GM08714 (cell line): ENCODE measurements at regions not wholly inside any gene's neighbourhood (a gene's known extent, or its start where the extent isn't known, plus 50 kb on each side); places are given as distances from the start of the nearest gene placed in this dataset.

ENCODE experiments used
- H3K4me3 ChIP-seq: fragments of 200-500 bp; sonication (Bioruptor generic); 2 replicates; pipeline ENCODE4 v1.5.1; 2014; ENCODE audit warnings: mild to moderate bottlenecking, low read length, inconsistent platforms
- ZNF274 ChIP-seq: IDR thresholded peaks from 2 replicates; pipeline ENCODE4 v1.6.1; 2012; ENCODE audit warnings: mild to moderate bottlenecking, low read depth, low read length

DNA sequence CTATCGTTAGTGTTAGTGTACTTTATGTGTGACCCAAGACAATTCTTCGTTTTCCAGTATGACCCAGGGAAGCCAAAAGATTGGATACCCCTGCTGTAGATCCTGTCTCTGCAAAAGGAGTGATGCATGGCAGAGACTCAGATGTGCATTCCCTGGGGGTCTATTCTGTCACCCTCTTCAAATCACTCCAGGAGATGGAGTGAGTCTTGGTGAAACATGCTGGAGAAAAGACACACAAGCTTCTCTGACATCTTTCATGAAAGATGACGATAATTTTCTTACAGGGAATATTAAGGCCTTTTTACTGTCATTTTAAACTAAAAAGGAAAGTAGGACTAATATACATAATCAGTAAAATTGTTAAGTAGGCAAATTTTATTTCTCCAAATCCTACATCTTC is 437.9 kb upstream of the SOX5 start:
- no peak overlapping the region for H3K4me3 ChIP-seq
- no peak for TF ChIP-seq ZNF274

DNA sequence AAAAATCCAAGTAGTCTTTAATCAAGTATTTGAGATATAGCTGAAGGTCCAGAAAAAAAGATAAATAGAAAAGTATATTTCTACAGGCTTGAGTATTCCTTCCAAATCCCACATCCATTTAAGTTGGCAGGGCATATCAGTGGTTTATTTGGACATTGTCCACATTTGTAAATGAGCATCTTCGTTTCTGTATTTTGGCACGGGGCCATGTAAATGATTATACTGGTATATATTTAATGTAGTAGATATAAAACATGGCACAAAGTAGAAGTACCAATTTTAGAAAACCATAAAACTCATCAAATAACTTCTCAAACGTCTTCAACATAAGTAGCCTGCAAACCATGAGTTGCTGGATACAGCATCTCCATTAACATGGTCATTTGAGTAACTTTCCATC is 437.4 kb upstream of the SOX5 start:
- no peak overlapping the region for H3K4me3 ChIP-seq

DNA sequence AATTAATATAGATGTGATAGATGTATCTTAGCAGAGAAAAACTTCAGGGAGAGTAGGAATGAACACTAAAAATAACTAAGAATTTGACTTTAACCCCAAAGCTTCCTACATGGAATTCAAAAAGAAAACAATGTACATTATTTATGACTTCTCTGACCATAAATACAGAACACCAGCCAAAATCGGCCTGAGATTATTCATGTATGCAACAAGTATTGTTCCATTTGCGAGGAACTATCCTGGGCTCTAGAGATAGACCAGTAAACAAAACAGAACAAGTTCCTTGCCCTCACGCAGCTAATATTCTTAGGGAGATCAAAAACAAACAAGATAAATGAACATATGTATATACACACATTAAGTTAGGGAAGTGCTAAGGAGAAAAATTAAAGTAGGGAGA is 432.3 kb upstream of the SOX5 start:
- H3K4me3 ChIP-seq = no peak overlapping the region
- no peak for TF ChIP-seq ZNF274

More for the DNA sequence above, 437.4 kb upstream of the SOX5 start:
- TF ChIP-seq ZNF274 = no peak

DNA sequence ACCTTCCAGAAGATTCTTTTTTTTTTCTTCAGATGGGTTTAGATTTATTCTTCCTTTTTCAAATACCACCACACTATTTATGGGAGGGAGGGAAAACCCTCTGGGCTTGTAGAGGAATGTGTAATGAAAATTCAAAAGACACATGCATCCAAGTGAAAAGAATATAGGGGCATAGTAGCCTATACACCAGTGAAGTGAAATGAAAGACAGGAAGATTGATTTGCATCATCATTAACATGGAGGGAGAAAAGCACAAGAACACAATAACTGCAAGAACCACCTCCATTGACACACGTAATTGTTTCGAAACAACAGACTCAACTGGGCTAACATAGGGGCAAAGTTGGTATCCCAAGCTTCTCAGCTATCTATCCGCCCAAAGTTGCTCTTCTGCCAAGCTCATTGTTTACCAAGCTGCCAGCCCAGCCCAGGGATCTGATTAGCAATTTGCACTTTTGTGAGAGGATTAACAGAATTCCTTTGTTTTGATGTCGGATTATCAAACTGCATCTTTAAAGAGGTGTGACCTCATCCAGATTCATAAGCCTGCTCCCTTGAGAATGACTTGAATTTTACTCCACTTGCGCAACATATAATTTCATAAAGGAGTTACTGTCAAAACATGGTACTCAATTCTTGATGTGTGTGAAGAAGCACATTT is 430.5 kb upstream of the SOX5 start:
- TF ChIP-seq ZNF274 = no peak
- no peak overlapping the region for H3K4me3 ChIP-seq

DNA sequence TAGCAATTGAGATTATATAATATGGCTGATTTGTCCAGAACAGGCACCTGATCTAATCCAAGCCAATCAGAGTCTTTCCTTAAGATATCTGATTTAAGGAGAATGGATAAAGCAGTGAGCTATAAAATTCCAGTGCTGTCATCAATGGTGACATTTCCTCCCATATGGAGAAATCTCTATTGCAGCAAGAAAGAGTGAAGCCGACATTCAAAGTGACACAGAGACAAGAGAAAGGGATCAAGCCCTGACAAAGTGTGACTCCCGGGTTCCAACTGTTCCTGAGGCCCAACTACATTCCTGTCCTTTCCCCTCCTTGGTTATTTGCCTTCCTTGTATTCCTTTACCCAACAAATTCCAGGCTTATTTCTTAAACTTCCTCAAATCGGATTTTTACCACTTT is 430.0 kb upstream of the SOX5 start:
- H3K4me3 ChIP-seq = no peak overlapping the region

DNA sequence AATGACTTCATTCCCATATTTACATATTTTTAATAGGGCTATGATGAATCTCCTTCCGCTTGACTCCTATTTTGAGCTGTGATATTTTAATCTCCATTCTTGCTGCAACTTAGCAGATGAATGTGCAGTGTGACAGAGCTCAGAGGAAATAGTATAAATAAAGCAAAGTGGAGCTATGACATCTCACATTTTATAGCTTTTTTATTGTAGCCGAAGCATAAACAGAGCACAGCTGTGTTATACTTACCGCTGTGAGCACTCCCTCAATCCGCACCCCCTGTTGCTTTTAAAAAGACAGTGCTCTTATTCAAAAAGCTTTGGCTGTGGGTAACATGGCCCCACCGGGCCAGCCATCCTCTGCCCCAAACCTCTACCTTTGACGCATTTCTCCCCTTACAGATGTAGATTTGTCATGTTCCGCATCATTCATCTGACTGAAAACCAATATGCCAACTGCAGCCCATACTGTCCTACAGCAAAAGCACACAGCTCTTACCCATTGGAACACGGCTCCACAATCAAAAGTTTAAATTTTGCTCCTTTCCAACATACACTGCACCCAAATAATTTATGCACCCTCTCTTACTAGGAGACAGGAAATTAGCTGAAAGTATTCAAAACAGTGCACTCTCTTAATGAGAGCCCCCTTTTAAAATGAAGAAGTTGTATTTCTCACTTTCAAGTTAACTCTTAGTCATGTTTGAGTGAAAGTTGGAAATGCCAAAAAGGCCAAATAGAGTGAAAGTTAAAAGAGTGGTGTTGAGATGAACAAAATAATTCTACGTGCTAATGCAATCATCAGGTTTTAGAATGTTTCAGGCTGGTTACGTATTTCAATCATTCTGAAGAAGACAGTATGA is 429.3 kb upstream of the SOX5 start:
- no peak overlapping the region for H3K4me3 ChIP-seq
- TF ChIP-seq ZNF274 = no peak

More for the DNA sequence above, 430.0 kb upstream of the SOX5 start:
- TF ChIP-seq ZNF274 = no peak

DNA sequence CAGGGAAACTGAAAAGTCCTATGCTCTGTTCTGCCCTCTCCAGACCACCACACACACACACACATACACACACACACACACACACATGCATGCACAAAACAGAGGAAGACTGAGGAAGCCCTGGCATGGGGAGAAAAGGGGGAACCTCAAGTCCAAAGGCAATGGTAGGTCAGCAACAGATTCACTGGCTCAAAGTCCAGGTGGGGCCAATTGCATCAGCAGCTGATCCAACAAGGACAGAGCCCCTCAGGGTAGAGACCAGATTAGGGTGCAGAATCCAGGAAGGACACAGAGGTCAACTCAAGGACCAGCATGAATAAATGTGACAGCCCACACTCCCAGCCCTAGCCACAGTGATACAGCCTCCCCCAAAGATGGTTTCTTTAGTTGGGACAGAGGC is 425.0 kb upstream of the SOX5 start:
- no peak overlapping the region for H3K4me3 ChIP-seq
- TF ChIP-seq ZNF274 = no peak

DNA sequence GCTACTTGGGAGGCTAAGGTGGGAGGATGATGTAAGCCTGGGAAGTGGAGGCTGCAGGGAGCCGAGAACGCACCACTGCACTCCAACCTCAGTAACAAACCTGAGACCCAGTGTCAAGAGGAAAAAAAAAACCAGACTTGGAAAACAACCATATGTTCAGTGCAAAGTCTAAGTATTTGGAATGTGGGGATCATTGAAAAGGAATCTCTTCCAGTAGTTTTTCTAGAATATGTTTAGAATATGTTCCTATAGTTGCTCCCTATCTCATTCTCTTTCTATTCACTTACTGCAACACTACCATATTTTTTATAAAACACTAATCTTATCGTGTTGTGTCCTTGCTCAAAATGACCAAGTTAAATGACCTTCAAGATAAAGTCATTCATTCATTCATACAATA is 423.5 kb upstream of the SOX5 start:
- no peak overlapping the region for H3K4me3 ChIP-seq
- no peak for TF ChIP-seq ZNF274

DNA sequence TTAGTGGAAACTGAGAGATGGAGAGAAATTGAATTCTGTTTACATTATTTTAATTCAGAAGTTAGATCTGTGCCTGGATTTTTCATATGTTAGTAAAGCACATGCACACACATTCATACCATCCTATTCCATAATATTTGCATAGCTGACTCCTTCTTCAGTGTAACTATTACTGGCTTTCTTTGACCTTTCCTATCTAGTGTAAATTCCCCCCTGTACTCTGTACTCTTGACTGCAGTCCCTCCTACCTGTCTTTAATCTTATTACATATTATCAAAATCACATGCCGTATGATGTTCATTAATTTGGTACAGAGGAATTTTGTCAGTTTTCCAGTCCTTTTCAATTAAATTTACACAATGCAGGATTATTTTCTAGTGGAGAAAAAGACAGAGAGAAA is 417.0 kb upstream of the SOX5 start:
- no peak overlapping the region for H3K4me3 ChIP-seq
- TF ChIP-seq ZNF274 = no peak

DNA sequence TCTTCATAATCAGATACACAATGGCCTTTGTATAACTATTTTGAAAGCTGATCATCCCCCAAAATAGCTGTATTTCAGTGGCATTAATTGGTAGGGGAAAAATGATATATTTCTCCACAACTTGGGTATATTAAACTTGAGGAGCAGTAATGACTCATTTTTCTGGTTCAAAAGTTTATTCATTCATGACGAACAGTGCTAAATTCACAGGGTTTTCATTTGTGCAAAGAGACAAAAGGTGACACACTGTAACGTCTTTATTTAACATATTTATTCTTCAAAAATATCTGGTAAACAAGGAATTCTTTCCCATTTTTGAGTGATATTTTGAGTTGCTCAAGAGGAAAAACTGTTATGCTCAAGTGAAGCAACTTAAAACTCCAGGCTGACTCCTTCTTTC is 415.5 kb upstream of the SOX5 start:
- no peak for TF ChIP-seq ZNF274
- no peak overlapping the region for H3K4me3 ChIP-seq

DNA sequence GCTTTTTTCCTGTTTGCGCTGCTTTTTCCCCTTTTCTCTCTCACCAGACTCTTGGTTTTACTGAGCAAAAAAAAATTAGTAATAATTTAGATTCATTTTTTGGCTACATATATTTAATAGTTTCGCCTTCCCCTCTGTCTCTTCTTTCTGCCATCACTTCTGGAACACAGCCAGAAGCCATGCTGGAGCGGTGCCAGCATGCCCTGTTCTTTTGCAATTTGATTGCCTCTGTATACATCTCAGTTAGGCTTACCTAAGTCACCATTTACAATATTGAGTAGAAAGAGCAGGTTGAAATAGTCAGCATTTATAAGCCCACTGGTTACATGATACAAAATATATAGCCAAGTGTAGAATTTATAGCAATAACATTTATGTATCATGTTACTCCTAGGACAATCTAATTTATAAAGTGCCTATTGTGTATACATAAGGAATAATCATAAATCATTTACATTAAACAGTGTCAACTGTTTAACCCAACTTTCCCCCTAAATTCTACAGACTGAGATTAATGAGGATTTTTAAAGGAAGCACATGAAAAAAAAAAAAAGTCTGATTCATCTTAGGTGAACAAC is 413.8 kb upstream of the SOX5 start:
- H3K4me3 ChIP-seq = no peak overlapping the region
- TF ChIP-seq ZNF274 = no peak

DNA sequence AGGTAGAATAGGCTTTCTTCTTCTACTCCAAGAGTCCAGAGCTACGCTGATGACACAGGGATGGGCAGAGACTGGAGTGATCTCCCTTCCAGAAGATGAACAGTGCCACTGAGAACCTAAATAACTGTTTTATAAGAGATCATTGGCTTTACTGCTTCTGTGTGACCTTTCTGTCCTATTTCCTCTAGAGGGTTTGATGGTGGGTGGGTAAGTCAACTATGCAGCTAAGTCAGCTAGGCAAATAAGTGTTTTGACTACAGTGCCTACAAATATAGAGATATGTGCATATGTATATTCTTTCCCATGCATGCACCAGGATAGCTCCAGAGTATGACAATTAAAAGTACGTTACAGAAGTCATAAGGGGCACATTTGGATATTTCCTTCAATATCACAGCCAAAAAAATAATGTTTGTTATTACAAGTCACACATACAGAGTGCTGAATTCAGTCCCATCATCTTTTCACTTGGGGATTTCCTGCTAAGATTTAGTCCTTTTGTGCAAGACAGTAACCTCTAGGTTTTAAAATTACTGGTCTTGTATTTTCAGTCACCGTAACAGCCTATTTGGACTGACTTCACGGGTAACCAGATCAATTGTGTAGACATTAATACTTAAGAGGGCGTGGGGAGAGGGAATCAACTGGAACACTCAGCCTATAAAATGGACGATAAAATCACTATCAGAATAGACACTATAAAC is 412.6 kb upstream of the SOX5 start:
- TF ChIP-seq ZNF274 = no peak
- H3K4me3 ChIP-seq = no peak overlapping the region

DNA sequence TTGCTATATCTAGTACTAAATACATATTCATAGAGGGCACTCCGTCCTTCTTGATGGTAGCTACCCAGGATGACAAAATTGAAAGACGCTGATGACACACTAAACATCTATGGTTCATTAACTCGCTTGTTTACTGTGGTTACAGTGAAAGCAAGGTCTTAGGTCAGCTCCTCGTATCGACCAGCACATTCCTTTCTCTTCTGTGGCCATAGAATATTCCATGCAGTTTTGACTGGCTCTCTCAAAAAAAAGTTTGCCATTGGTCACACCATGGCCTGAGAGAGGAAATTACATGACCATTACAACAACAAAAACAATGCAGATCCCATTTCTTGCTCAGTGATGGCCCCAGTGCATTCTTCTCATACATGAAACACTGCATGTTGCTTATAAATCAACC is 411.4 kb upstream of the SOX5 start:
- TF ChIP-seq ZNF274 = no peak
- H3K4me3 ChIP-seq = no peak overlapping the region

DNA sequence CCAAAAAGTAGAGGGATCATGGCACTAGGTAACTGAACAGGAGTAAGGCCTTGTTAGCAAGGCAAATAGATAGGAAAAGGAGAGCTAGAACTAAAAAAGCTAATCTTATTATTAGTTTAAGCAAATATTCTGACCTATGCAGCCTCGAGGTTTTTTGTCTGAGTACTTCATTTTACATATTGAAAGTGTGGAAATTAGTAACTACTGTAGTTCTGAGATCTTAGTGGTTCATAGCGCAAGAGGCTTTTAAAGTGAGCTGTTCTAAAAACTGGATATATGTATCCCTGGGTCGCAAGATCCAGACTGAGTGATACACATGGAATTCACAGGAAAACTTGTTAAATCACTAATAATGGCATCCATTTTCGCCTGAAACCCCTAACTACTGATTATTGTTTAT is 411.0 kb upstream of the SOX5 start:
- H3K4me3 ChIP-seq = no peak overlapping the region
- TF ChIP-seq ZNF274 = no peak
